Esophagus muscularis mucosa (tissue), 4 donors: ENCODE measurements at regions not wholly inside any gene's neighbourhood (a gene's known extent, or its start where the extent isn't known, plus 50 kb on each side); places are given as distances from the start of the nearest gene placed in this dataset.

Experiments
- CTCF ChIP-seq, 3 experiments: fragments of 200-600 bp in 2 of 3; fragments of 450-650 bp in 1 of 3; sonication (generic) in 2 of 3; IDR thresholded peaks; one replicate each; pipeline ENCODE4 v1.5.1; 2017 to 2019; ENCODE audit warnings: antibody characterized with exemption in 3 of 3, mild to moderate bottlenecking in 2 of 3, moderate library complexity in 1 of 3
- EP300 ChIP-seq: sonication (generic); formaldehyde crosslinking; IDR thresholded peaks from one replicate; pipeline ENCODE4 v1.6.1; 2017; ENCODE audit warnings: antibody characterized with exemption
- POLR2A ChIP-seq: fragments of 450-650 bp; IDR thresholded peaks from one replicate; pipeline ENCODE4 v1.6.1; 2017; ENCODE audit warnings: antibody characterized with exemption, moderate library complexity, mild to moderate bottlenecking, low read depth
- POLR2AphosphoS5 ChIP-seq, 2 donors: sonication (generic); formaldehyde crosslinking; IDR thresholded peaks; one replicate each; pipeline ENCODE4 v1.6.1; 2017; ENCODE audit warnings: antibody characterized with exemption in 2 of 2

- TF ChIP-seq CTCF (IDR thresholded peaks at IDR 0.05) (no peak), EP300 (no peak), POLR2A (no peak), POLR2AphosphoS5 (IDR thresholded peaks at IDR 0.05) (no peak)
Measured at GRCh38 chr5:99807346-99807745, 727.8 kb upstream of the FAM174A start.
